Thymus (tissue), 11 donors: ENCODE measurements at regions not wholly inside any gene's neighbourhood (a gene's known extent, or its start where the extent isn't known, plus 50 kb on each side); places are given as distances from the start of the nearest gene placed in this dataset.
"Not testable (repeated sequence)": the region's sequence is repeated elsewhere in the genome, so short reads cannot be mapped to it uniquely, and the experiment has no call there.

Experiments
- DNase-seq, 9 donors: peaks; one replicate each; pipeline ENCODE4 v3.0.0-alpha.2; 2013; ENCODE audit warnings: low spot score in 9 of 9, low read depth in 6 of 9, missing footprints in 1 of 9
- H3K27ac ChIP-seq, 2 donors: one replicate each; pipeline ENCODE4 v1.5.1; 2013; ENCODE audit warnings: control low read depth in 1 of 2, low read depth in 1 of 2, low read length in 1 of 2, mild to moderate bottlenecking in 1 of 2, moderate library complexity in 1 of 2
- H3K27me3 ChIP-seq, 2 donors: one replicate each; pipeline ENCODE4 v1.5.1; 2013; ENCODE audit warnings: low read length in 1 of 2; ENCODE audit not compliant: control insufficient read depth in 2 of 2, insufficient read depth in 1 of 2
- H3K36me3 ChIP-seq, 2 donors: one replicate each; pipeline ENCODE4 v1.5.1; 2013; ENCODE audit warnings: low read length in 1 of 2, mild to moderate bottlenecking in 1 of 2, moderate library complexity in 1 of 2; ENCODE audit not compliant: control insufficient read depth in 2 of 2, insufficient read depth in 2 of 2
- H3K4me1 ChIP-seq, 2 donors: one replicate each; pipeline ENCODE4 v1.5.1; 2013; ENCODE audit warnings: low read length in 2 of 2; ENCODE audit not compliant: control insufficient read depth in 2 of 2, insufficient read depth in 2 of 2
- H3K4me3 ChIP-seq, 2 donors: one replicate each; pipeline ENCODE4 v1.5.1; 2013; ENCODE audit warnings: low read length in 2 of 2, control low read depth in 1 of 2, mild to moderate bottlenecking in 1 of 2
- H3K9me3 ChIP-seq, 2 donors: one replicate each; pipeline ENCODE4 v1.5.1; 2013; ENCODE audit warnings: low read length in 1 of 2, mild to moderate bottlenecking in 1 of 2; ENCODE audit not compliant: control insufficient read depth in 2 of 2, insufficient read depth in 1 of 2
- WGBS: extraction: QIAGEN DNeasy Blood & Tissue Kit; methylation state at CpG from one replicate; pipeline ENCODE4 v1.1.7; 2013; 5-methylcytosine and 5-hydroxymethylcytosine counted together
- donor health status: healthy.

- no peak overlapping the region for H3K4me3 ChIP-seq
- H3K27me3 ChIP-seq, result no peaks in the 10 kb centered on the region
- DNase-seq, result no peak
- 98% methylated on average over 1 of the region's 1 CpG for WGBS
- H3K36me3 ChIP-seq, result no peaks in the 10 kb centered on the region
- H3K9me3 ChIP-seq, result peaks cover 0 to 6% of the 10 kb centered on the region in 2 donors
- H3K27ac ChIP-seq, result no peak overlapping the region
- H3K4me1 ChIP-seq, result peaks cover 17 to 18% of the 10 kb centered on the region in 2 donors
Measured at GRCh38 chr19:28627669-28628068, 585.3 kb downstream of the UQCRFS1 start.

- not testable (repeated sequence) for H3K27ac ChIP-seq, H3K27me3 ChIP-seq, H3K4me3 ChIP-seq, DNase-seq, H3K36me3 ChIP-seq, H3K9me3 ChIP-seq
- H3K4me1 ChIP-seq, result peaks cover 10 to 18% of the 10 kb centered on the region in 2 donors
- WGBS, result 98% methylated on average over 2 of the region's 2 CpGs
Measured at GRCh38 chr19:28626407-28626806, 586.5 kb downstream of the UQCRFS1 start.

- H3K36me3 ChIP-seq, result peaks cover 0 to 7% of the 10 kb centered on the region in 2 donors
- DNase-seq, result peak; percentile 66 to 92 (median 78)
- WGBS, result 7% methylated on average over 5 of the region's 5 CpGs
- H3K4me1 ChIP-seq, result peaks cover 31 to 45% of the 10 kb centered on the region in 2 donors
- H3K9me3 ChIP-seq, result peaks cover 6 to 15% of the 10 kb centered on the region in 2 donors
- peak overlapping the region; percentile 14 to 22 for H3K4me3 ChIP-seq
- peak overlapping the region; percentile 76 to 94 for H3K27ac ChIP-seq
- no peaks in the 10 kb centered on the region for H3K27me3 ChIP-seq
Measured at GRCh38 chr19:28619816-28620429, 593.0 kb downstream of the UQCRFS1 start.

- H3K9me3 ChIP-seq, result peaks cover 11 to 25% of the 10 kb centered on the region in 2 donors
- H3K4me3 ChIP-seq, result no peak overlapping the region
- WGBS, result 90% methylated on average over 4 of the region's 4 CpGs
- H3K36me3 ChIP-seq, result peaks cover 0 to 10% of the 10 kb centered on the region in 2 donors
- no peak for DNase-seq
- H3K27ac ChIP-seq, result no peak overlapping the region
- no peaks in the 10 kb centered on the region for H3K27me3 ChIP-seq
- peaks cover 31 to 45% of the 10 kb centered on the region in 2 donors for H3K4me1 ChIP-seq
Measured at GRCh38 chr19:28618504-28618903, 594.4 kb downstream of the UQCRFS1 start.

- no peak for DNase-seq
- 80% methylated on average over 1 of the region's 1 CpG for WGBS
- Histone ChIP-seq H3K4me1 (peaks cover 23 to 40% of the 10 kb centered on the region in 2 donors), H3K9me3 (peaks cover 11 to 40% of the 10 kb centered on the region in 2 donors), H3K36me3 (peaks cover 5 to 10% of the 10 kb centered on the region in 2 donors), H3K27me3 (no peaks in the 10 kb centered on the region), H3K4me3 (no peak overlapping the region), H3K27ac (no peak overlapping the region)
Measured at GRCh38 chr19:28615966-28616365, 597.0 kb downstream of the UQCRFS1 start.

- Histone ChIP-seq H3K27me3 (no peaks in the 10 kb centered on the region), H3K36me3 (peaks cover 5 to 10% of the 10 kb centered on the region in 2 donors), H3K27ac (no peak overlapping the region), H3K9me3 (peaks cover 11 to 40% of the 10 kb centered on the region in 2 donors), H3K4me3 (no peak overlapping the region), H3K4me1 (peaks cover 23 to 40% of the 10 kb centered on the region in 2 donors)
- no peak for DNase-seq
- 97% methylated on average over 3 of the region's 3 CpGs for WGBS
Measured at GRCh38 chr19:28615546-28615916, 597.4 kb downstream of the UQCRFS1 start.

- no peak overlapping the region for H3K27ac ChIP-seq
- peaks cover 11 to 40% of the 10 kb centered on the region in 2 donors for H3K9me3 ChIP-seq
- H3K36me3 ChIP-seq, result peaks cover 5 to 10% of the 10 kb centered on the region in 2 donors
- no peak overlapping the region for H3K4me3 ChIP-seq
- H3K4me1 ChIP-seq, result peaks cover 19 to 40% of the 10 kb centered on the region in 2 donors
- H3K27me3 ChIP-seq, result no peaks in the 10 kb centered on the region
- no peak for DNase-seq
- WGBS, result 96% methylated on average over 12 of the region's 12 CpGs
Measured at GRCh38 chr19:28614634-28615545, 598.1 kb downstream of the UQCRFS1 start.

- H3K9me3 ChIP-seq, result peaks cover 12 to 55% of the 10 kb centered on the region in 2 donors
- no peak for DNase-seq
Measured at GRCh38 chr19:28612275-28612769, 600.6 kb downstream of the UQCRFS1 start.

More at GRCh38 chr19:28612275-28612769, 600.6 kb downstream of the UQCRFS1 start:
- Histone ChIP-seq H3K27me3 (no peaks in the 10 kb centered on the region), H3K27ac (no peak overlapping the region), H3K36me3 (peaks cover 5 to 10% of the 10 kb centered on the region in 2 donors), H3K4me3 (no peak overlapping the region), H3K4me1 (peaks cover 4 to 43% of the 10 kb centered on the region in 2 donors)
- WGBS, result 97% methylated on average over 8 of the region's 8 CpGs
